NCI-H510A treated with DMSO at 0.1 percent for 48 hours (cell line): ENCODE measurements at regions not wholly inside any gene's neighbourhood (a gene's known extent, or its start where the extent isn't known, plus 50 kb on each side); places are given as distances from the start of the nearest gene placed in this dataset.
A peak's percentile ranks its signal among the peaks of the same experiment; 100 is the strongest.

Experiments used
- DNase-seq: peaks from one replicate; lab custom pipeline; 2025; lab: John Stamatoyannopoulos, UW

GRCh38 chr6:156647991-156648390 lies 129.2 kb upstream of the ARID1B start:
- DNase-seq = no peak

GRCh38 chr6:156647140-156647784 lies 129.9 kb upstream of the ARID1B start:
- no peak for DNase-seq

- DNase-seq = no peak
Measured at GRCh38 chr6:156646496-156646895, 130.7 kb upstream of the ARID1B start.

- DNase-seq = no peak
Measured at GRCh38 chr6:156645097-156645496, 132.1 kb upstream of the ARID1B start.

GRCh38 chr6:156639009-156639721 lies 138.0 kb upstream of the ARID1B start:
- DNase-seq = no peak

- DNase-seq = no peak
Measured at GRCh38 chr6:156638581-156638980, 138.6 kb upstream of the ARID1B start.

GRCh38 chr6:156634951-156635371 lies 142.2 kb upstream of the ARID1B start:
- DNase-seq = no peak

GRCh38 chr6:156634048-156634447 lies 143.1 kb upstream of the ARID1B start:
- no peak for DNase-seq

GRCh38 chr6:156633291-156633690 lies 143.9 kb upstream of the ARID1B start:
- DNase-seq = no peak

- no peak for DNase-seq
Measured at GRCh38 chr6:156630613-156631302, 146.4 kb upstream of the ARID1B start.

- no peak for DNase-seq
Measured at GRCh38 chr6:156628805-156629204, 148.4 kb upstream of the ARID1B start.

- DNase-seq = no peak
Measured at GRCh38 chr6:156627524-156627923, 149.7 kb upstream of the ARID1B start.

GRCh38 chr6:156622185-156622584 lies 155.0 kb upstream of the ARID1B start:
- no peak for DNase-seq

- DNase-seq = no peak
Measured at GRCh38 chr6:156620331-156620730, 156.8 kb upstream of the ARID1B start.

- DNase-seq = peak; percentile 74
Measured at GRCh38 chr6:156618600-156619205, 158.5 kb upstream of the ARID1B start.

- DNase-seq = no peak
Measured at GRCh38 chr6:156617941-156618340, 159.2 kb upstream of the ARID1B start.

GRCh38 chr6:156617376-156617775 lies 159.8 kb upstream of the ARID1B start:
- peak; percentile 3 for DNase-seq

GRCh38 chr6:156616495-156616894 lies 160.7 kb upstream of the ARID1B start:
- DNase-seq = no peak

- no peak for DNase-seq
Measured at GRCh38 chr6:156613996-156614395, 163.2 kb upstream of the ARID1B start.

- DNase-seq = no peak
Measured at GRCh38 chr6:156612361-156612760, 164.8 kb upstream of the ARID1B start.

GRCh38 chr6:156602066-156602385 lies 175.2 kb upstream of the ARID1B start:
- no peak for DNase-seq

GRCh38 chr6:156601152-156602065 lies 175.8 kb upstream of the ARID1B start:
- DNase-seq = no peak
